Astrocyte (in vitro differentiated cells and primary cell): ENCODE measurements at regions not wholly inside any gene's neighbourhood (a gene's known extent, or its start where the extent isn't known, plus 50 kb on each side); places are given as distances from the start of the nearest gene placed in this dataset.
"Not testable (repeated sequence)": the region's sequence is repeated elsewhere in the genome, so short reads cannot be mapped to it uniquely, and the experiment has no call there.

Experiments
- DNase-seq: peaks from one replicate; pipeline ENCODE4 v3.0.0-alpha.2; 2010; ENCODE audit warnings: low read depth
- FAIRE-seq: peaks from 2 replicates; lab custom pipeline; 2011; peaks lifted over from hg19 to GRCh38; lab: Jason Lieb, UNC
- H2AFZ ChIP-seq: 2 replicates; pipeline ENCODE4 v1.6.0; 2012; ENCODE audit warnings: low read depth, low read length, inconsistent platforms
- H3K27ac ChIP-seq: 2 replicates; pipeline ENCODE4 v1.5.1; 2011; ENCODE audit warnings: low read depth, low read length, inconsistent platforms
- H3K27me3 ChIP-seq: 2 replicates; pipeline ENCODE4 v1.6.0; 2011; ENCODE audit warnings: low read length, inconsistent platforms; ENCODE audit not compliant: insufficient read depth
- H3K36me3 ChIP-seq: 2 replicates; pipeline ENCODE4 v1.5.1; 2011; ENCODE audit warnings: low read length, inconsistent platforms; ENCODE audit not compliant: insufficient read depth
- H3K4me1 ChIP-seq: 2 replicates; pipeline ENCODE4 v1.5.1; 2011; ENCODE audit warnings: low read length, inconsistent platforms; ENCODE audit not compliant: insufficient read depth
- H3K4me2 ChIP-seq: 2 replicates; pipeline ENCODE4 v1.6.0; 2012; ENCODE audit warnings: low read length, inconsistent platforms
- H3K4me3 ChIP-seq: 2 replicates; pipeline ENCODE4 v1.5.1; 2011; ENCODE audit warnings: low read depth, mild to moderate bottlenecking, low read length, inconsistent platforms; ENCODE audit not compliant: insufficient read depth
- H3K79me2 ChIP-seq: 2 replicates; pipeline ENCODE4 v1.6.0; 2012; ENCODE audit warnings: mild to moderate bottlenecking, low read length, inconsistent platforms; ENCODE audit not compliant: insufficient read depth
- H3K9ac ChIP-seq: 2 replicates; pipeline ENCODE4 v1.6.0; 2012; ENCODE audit warnings: mild to moderate bottlenecking, low read length, inconsistent platforms
- H3K9me3 ChIP-seq: 2 replicates; pipeline ENCODE4 v1.5.1; 2012; ENCODE audit warnings: low read depth, mild to moderate bottlenecking, low read length, inconsistent platforms; ENCODE audit not compliant: insufficient read depth
- H4K20me1 ChIP-seq: 2 replicates; pipeline ENCODE4 v1.6.0; 2012; ENCODE audit warnings: low read length, inconsistent platforms; ENCODE audit not compliant: insufficient read depth
- H3K27ac Mint-ChIP-seq: one replicate; pipeline ENCODE4 v1.8.0; 2021; ENCODE audit warnings: mild to moderate bottlenecking, mixed read lengths; ENCODE audit not compliant: unreplicated experiment
- H3K27me3 Mint-ChIP-seq: one replicate; pipeline ENCODE4 v1.8.0; 2021; ENCODE audit warnings: low read depth, mixed read lengths; ENCODE audit not compliant: unreplicated experiment
- H3K36me3 Mint-ChIP-seq: one replicate; pipeline ENCODE4 v1.8.0; 2021; ENCODE audit warnings: low read depth, mixed read lengths; ENCODE audit not compliant: unreplicated experiment
- H3K4me1 Mint-ChIP-seq: one replicate; pipeline ENCODE4 v1.8.0; 2021; ENCODE audit warnings: low read depth, mixed read lengths; ENCODE audit not compliant: unreplicated experiment
- H3K4me3 Mint-ChIP-seq: one replicate; pipeline ENCODE4 v1.8.0; 2021; ENCODE audit warnings: mild to moderate bottlenecking, moderate library complexity, mixed read lengths; ENCODE audit not compliant: unreplicated experiment
- H3K9me3 Mint-ChIP-seq: one replicate; pipeline ENCODE4 v1.8.0; 2021; ENCODE audit warnings: mild to moderate bottlenecking, mixed read lengths; ENCODE audit not compliant: unreplicated experiment
- CTCF ChIP-seq: IDR thresholded peaks from 2 replicates; pipeline ENCODE4 v1.5.1; 2011; ENCODE audit warnings: low read depth, mild to moderate bottlenecking, inconsistent platforms, low read length, moderate library complexity; ENCODE audit not compliant: insufficient read depth
- EZH2 ChIP-seq: IDR thresholded peaks from 2 replicates; pipeline ENCODE4 v1.6.1; 2012; ENCODE audit warnings: mild to moderate bottlenecking, low read length, inconsistent platforms; ENCODE audit not compliant: insufficient read depth

GRCh38 chr6:81362246-81362645 lies 390.2 kb downstream of the TENT5A start:
- Mint-ChIP-seq H3K9me3 (peaks cover 4% of the 10 kb centered on the region), H3K27ac (no peak overlapping the region), H3K4me1 (peaks cover 8% of the 10 kb centered on the region), H3K4me3 (no peak overlapping the region), H3K36me3 (no peaks in the 10 kb centered on the region), H3K27me3 (no peaks in the 10 kb centered on the region)
- Histone ChIP-seq H3K9ac (no peak overlapping the region), H3K4me2 (peak overlapping the region; percentile 2), H3K79me2 (no peaks in the 10 kb centered on the region), H3K9me3 (no peaks in the 10 kb centered on the region), H4K20me1 (no peaks in the 10 kb centered on the region), H3K36me3 (no peaks in the 10 kb centered on the region), H3K27me3 (no peaks in the 10 kb centered on the region), H2AFZ (no peak overlapping the region), H3K4me3 (no peak overlapping the region), H3K27ac (no peak overlapping the region), H3K4me1 (no peaks in the 10 kb centered on the region)
- FAIRE-seq, result no peak
- no peak for TF ChIP-seq CTCF
- no peak for TF ChIP-seq EZH2
- DNase-seq, result peak; percentile 77

- H4K20me1 ChIP-seq, result no peaks in the 10 kb centered on the region
- no peaks in the 10 kb centered on the region for H3K9me3 ChIP-seq
- H3K79me2 ChIP-seq, result no peaks in the 10 kb centered on the region
- H3K4me2 ChIP-seq, result no peak overlapping the region
- no peaks in the 10 kb centered on the region for H3K27me3 ChIP-seq
- no peak overlapping the region for H3K4me3 ChIP-seq
- Mint-ChIP-seq H3K36me3 (no peaks in the 10 kb centered on the region), H3K9me3 (peaks cover 8% of the 10 kb centered on the region), H3K27ac (no peak overlapping the region), H3K4me3 (no peak overlapping the region), H3K4me1 (no peaks in the 10 kb centered on the region), H3K27me3 (peaks cover 5% of the 10 kb centered on the region)
- DNase-seq, result no peak
- no peak overlapping the region for H3K9ac ChIP-seq
- H2AFZ ChIP-seq, result no peak overlapping the region
- no peak overlapping the region for H3K27ac ChIP-seq
- H3K4me1 ChIP-seq, result no peaks in the 10 kb centered on the region
- no peak for FAIRE-seq
- TF ChIP-seq CTCF (no peak), EZH2 (no peak)
- no peaks in the 10 kb centered on the region for H3K36me3 ChIP-seq
Observed at GRCh38 chr6:81353262-81353661, 399.2 kb downstream of the TENT5A start.

- not testable (repeated sequence) for H3K4me3 Mint-ChIP-seq, H3K36me3 Mint-ChIP-seq, H3K9me3 Mint-ChIP-seq, H3K4me1 ChIP-seq, H3K27ac ChIP-seq, H3K9me3 ChIP-seq, FAIRE-seq, H3K79me2 ChIP-seq, H2AFZ ChIP-seq, H3K27me3 ChIP-seq, H3K36me3 ChIP-seq, H3K4me1 Mint-ChIP-seq, H3K4me2 ChIP-seq, H3K9ac ChIP-seq, DNase-seq, H3K4me3 ChIP-seq, H4K20me1 ChIP-seq, H3K27me3 Mint-ChIP-seq, H3K27ac Mint-ChIP-seq
Observed at GRCh38 chr6:81344026-81344425, 408.5 kb downstream of the TENT5A start.
